ENCODE measurements at regions not wholly inside any gene's neighbourhood (a gene's known extent, or its start where the extent isn't known, plus 50 kb on each side); places are given as distances from the start of the nearest gene placed in this dataset.

DNA sequence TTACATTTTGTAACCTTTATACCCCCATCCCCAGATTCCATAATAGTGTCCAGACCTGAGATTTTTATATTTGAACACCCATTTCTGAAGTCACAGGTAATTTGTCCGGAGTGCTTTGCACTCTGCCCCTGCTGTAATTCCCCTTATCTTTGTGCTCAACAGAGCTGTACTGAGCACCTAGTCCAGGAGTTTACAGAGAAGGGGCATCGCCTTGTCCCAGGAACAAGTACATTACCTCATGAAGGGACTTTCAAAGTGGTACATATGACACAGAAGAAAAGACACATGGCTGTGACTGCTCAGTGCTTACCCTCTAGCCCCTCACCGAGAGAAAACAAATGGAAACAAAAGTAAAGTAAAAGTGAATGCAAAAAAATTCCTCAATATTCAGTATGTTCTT is 373.5 kb downstream of the SOX11 start:
- TF ChIP-seq POLR2AphosphoS5 (IDR thresholded peaks at IDR 0.05; ENCODE audit: low read depth, low read length) (no peak), TAF1 (IDR thresholded peaks at IDR 0.05; ENCODE audit: borderline replicate concordance, insufficient read depth, low read length) (no peak), FOXP2 (optimal IDR thresholded peaks at IDR 0.05; ENCODE audit: borderline replicate concordance, extremely low read depth, extremely low read length, insufficient read depth) (no peak)
- TF ChIP-seq, protein P1, sequence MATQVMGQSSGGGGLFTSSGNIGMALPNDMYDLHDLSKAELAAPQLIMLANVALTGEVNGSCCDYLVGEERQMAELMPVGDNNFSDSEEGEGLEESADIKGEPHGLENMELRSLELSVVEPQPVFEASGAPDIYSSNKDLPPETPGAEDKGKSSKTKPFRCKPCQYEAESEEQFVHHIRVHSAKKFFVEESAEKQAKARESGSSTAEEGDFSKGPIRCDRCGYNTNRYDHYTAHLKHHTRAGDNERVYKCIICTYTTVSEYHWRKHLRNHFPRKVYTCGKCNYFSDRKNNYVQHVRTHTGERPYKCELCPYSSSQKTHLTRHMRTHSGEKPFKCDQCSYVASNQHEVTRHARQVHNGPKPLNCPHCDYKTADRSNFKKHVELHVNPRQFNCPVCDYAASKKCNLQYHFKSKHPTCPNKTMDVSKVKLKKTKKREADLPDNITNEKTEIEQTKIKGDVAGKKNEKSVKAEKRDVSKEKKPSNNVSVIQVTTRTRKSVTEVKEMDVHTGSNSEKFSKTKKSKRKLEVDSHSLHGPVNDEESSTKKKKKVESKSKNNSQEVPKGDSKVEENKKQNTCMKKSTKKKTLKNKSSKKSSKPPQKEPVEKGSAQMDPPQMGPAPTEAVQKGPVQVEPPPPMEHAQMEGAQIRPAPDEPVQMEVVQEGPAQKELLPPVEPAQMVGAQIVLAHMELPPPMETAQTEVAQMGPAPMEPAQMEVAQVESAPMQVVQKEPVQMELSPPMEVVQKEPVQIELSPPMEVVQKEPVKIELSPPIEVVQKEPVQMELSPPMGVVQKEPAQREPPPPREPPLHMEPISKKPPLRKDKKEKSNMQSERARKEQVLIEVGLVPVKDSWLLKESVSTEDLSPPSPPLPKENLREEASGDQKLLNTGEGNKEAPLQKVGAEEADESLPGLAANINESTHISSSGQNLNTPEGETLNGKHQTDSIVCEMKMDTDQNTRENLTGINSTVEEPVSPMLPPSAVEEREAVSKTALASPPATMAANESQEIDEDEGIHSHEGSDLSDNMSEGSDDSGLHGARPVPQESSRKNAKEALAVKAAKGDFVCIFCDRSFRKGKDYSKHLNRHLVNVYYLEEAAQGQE (IDR thresholded peaks at IDR 0.05; ENCODE audit: insufficient read depth in 1 of 2, low read depth in 2 of 2, low read length in 2 of 2), result no peak

Data from PFSK-1 (cell line).